CD14-positive monocyte (primary cell): ENCODE measurements at regions not wholly inside any gene's neighbourhood (a gene's known extent, or its start where the extent isn't known, plus 50 kb on each side); places are given as distances from the start of the nearest gene placed in this dataset.

Experiments
- DNase-seq, 3 donors: peaks; one replicate each; pipeline ENCODE4 v3.0.0-alpha.2; 2011 to 2022
- H2AFZ ChIP-seq: 2 replicates; pipeline ENCODE4 v1.6.0; 2012; ENCODE audit warnings: mild to moderate bottlenecking, low read depth, low read length, inconsistent platforms; ENCODE audit not compliant: insufficient read depth, poor library complexity, severe bottlenecking
- H3K27ac ChIP-seq, 2 donors: 1 replicate in 1 of 2; 2 replicates in 1 of 2; pipeline ENCODE4 v1.5.1; 2012 to 2013; ENCODE audit warnings: low read length in 2 of 2, control low read depth in 1 of 2, inconsistent platforms in 1 of 2, low read depth in 1 of 2, mild to moderate bottlenecking in 1 of 2
- H3K27me3 ChIP-seq, 2 donors: one replicate each; pipeline versions ENCODE4 v1.6.0 to v1.6.1; 2011 to 2013; ENCODE audit warnings: low read length in 2 of 2; ENCODE audit not compliant: control insufficient read depth in 2 of 2, insufficient read depth in 2 of 2
- H3K36me3 ChIP-seq, 2 donors: replicated peaks in 1 of 2; 1 replicate in 1 of 2; 2 replicates in 1 of 2; pipeline versions ENCODE4 v1.5.1 to v1.6.1; 2012 to 2013; ENCODE audit warnings: low read length in 2 of 2, control low read depth in 1 of 2, inconsistent platforms in 1 of 2, mild to moderate bottlenecking in 1 of 2; ENCODE audit not compliant: insufficient read depth in 2 of 2, control insufficient read depth in 1 of 2
- H3K4me1 ChIP-seq, 2 donors: 1 replicate in 1 of 2; 2 replicates in 1 of 2; pipeline versions ENCODE4 v1.5.1 to v1.6.1; 2012 to 2013; ENCODE audit warnings: low read length in 2 of 2, control low read depth in 1 of 2, inconsistent platforms in 1 of 2, mild to moderate bottlenecking in 1 of 2, moderate library complexity in 1 of 2; ENCODE audit not compliant: insufficient read depth in 2 of 2, control insufficient read depth in 1 of 2
- H3K4me2 ChIP-seq: replicated peaks from 2 replicates; pipeline ENCODE3; 2012; ENCODE audit warnings: low read length, moderate library complexity, mild to moderate bottlenecking; ENCODE audit not compliant: poor library complexity, severe bottlenecking; ENCODE audit errors: extremely low read depth
- H3K4me3 ChIP-seq, 3 experiments: fragments of 200-600 bp in 1 of 3; sonication (generic) in 1 of 3; replicated peaks in 1 of 3; 1 replicate in 2 of 3; 2 replicates in 1 of 3; pipeline ENCODE4 v1.5.1; 2011 to 2013; ENCODE audit warnings: low read length in 3 of 3, mild to moderate bottlenecking in 3 of 3, control low read depth in 2 of 3, low read depth in 2 of 3, inconsistent platforms in 1 of 3, moderate library complexity in 1 of 3
- H3K79me2 ChIP-seq: 2 replicates; pipeline ENCODE4 v1.6.0; 2012; ENCODE audit warnings: mild to moderate bottlenecking, control low read depth, inconsistent platforms, low read length, moderate library complexity; ENCODE audit not compliant: insufficient read depth
- H3K9ac ChIP-seq: 2 replicates; pipeline ENCODE4 v1.6.0; 2017; ENCODE audit warnings: low read length, mild to moderate bottlenecking; ENCODE audit not compliant: insufficient read depth, poor library complexity, severe bottlenecking
- H3K9me3 ChIP-seq, 2 donors: replicated peaks in 1 of 2; 1 replicate in 1 of 2; 2 replicates in 1 of 2; pipeline versions ENCODE4 v1.5.1 to v1.6.1; 2012 to 2013; ENCODE audit warnings: low read length in 2 of 2, control low read depth in 1 of 2; ENCODE audit not compliant: control insufficient read depth in 1 of 2, insufficient read depth in 1 of 2
- H4K20me1 ChIP-seq: 2 replicates; pipeline ENCODE4 v1.6.0; 2012; ENCODE audit warnings: mild to moderate bottlenecking, low read length, control low read depth, moderate library complexity; ENCODE audit not compliant: insufficient read depth
- H3K27ac Mint-ChIP-seq, 7 donors: one replicate each; pipeline ENCODE4 v1.8.0; 2020; ENCODE audit warnings: mild to moderate bottlenecking in 7 of 7, mixed read lengths in 7 of 7, moderate library complexity in 6 of 7, inconsistent platforms in 2 of 7
- H3K27me3 Mint-ChIP-seq, 3 donors: one replicate each; pipeline ENCODE4 v1.8.0; 2021 to 2022; ENCODE audit warnings: low read depth in 3 of 3, mild to moderate bottlenecking in 3 of 3, mixed read lengths in 3 of 3, moderate library complexity in 3 of 3, inconsistent platforms in 1 of 3
- H3K36me3 Mint-ChIP-seq, 2 donors: one replicate each; pipeline ENCODE4 v1.8.0; 2020; ENCODE audit warnings: mixed read lengths in 2 of 2, inconsistent platforms in 1 of 2, mild to moderate bottlenecking in 1 of 2
- H3K4me1 Mint-ChIP-seq: one replicate; pipeline ENCODE4 v1.8.0; 2020; ENCODE audit warnings: mild to moderate bottlenecking, mixed read lengths
- H3K4me3 Mint-ChIP-seq, 2 donors: one replicate each; pipeline ENCODE4 v1.8.0; 2020; ENCODE audit warnings: mild to moderate bottlenecking in 2 of 2, mixed read lengths in 2 of 2, moderate library complexity in 1 of 2
- H3K9me3 Mint-ChIP-seq, 7 donors: one replicate each; pipeline ENCODE4 v1.8.0; 2020 to 2022; ENCODE audit warnings: mixed read lengths in 7 of 7, mild to moderate bottlenecking in 6 of 7, moderate library complexity in 6 of 7, inconsistent platforms in 2 of 7
- CTCF ChIP-seq: fragments of 200-600 bp; IDR thresholded peaks from one replicate; pipeline ENCODE4 v1.8.0; 2022; ENCODE audit warnings: antibody characterized with exemption, mild to moderate bottlenecking
- WGBS: methylation state at CpG from one replicate; pipeline ENCODE4 v1.1.5; 2013; ENCODE audit warnings: missing lambda C conversion rate; ENCODE audit not compliant: insufficient coverage; 5-methylcytosine and 5-hydroxymethylcytosine counted together
- intact Hi-C, 2 donors: fragments of 100-400 bp; cut with micrococcal nuclease; formaldehyde crosslinking; loops; one replicate each; pipeline versions ENCODE4 v1.15.0 to v1.15.1; 2023

GRCh38 chr7:13032084-13032483 lies 344.7 kb downstream of the ARL4A start:
- no peak overlapping the region for H3K4me3 Mint-ChIP-seq
- WGBS: 100% methylated on average over 2 of the region's 2 CpGs
- peaks cover 5% of the 10 kb centered on the region for H3K4me1 Mint-ChIP-seq
- Histone ChIP-seq H3K27me3 (no peaks in the 10 kb centered on the region), H4K20me1 (no peaks in the 10 kb centered on the region), H3K9me3 (no peaks in the 10 kb centered on the region), H3K4me3 (no peak overlapping the region), H3K9ac (no peak overlapping the region), H2AFZ (no peak overlapping the region), H3K27ac (no peak overlapping the region), H3K36me3 (no peaks in the 10 kb centered on the region), H3K4me2 (no peak overlapping the region), H3K4me1 (no peaks in the 10 kb centered on the region), H3K79me2 (no peaks in the 10 kb centered on the region)
- peaks cover 0 to 2% (median 0%) of the 10 kb centered on the region in 3 donors for H3K27me3 Mint-ChIP-seq
- intact Hi-C loops: no loop called here
- H3K9me3 Mint-ChIP-seq: peaks cover 0 to 6% (median 0%) of the 10 kb centered on the region in 7 donors
- no peak overlapping the region for H3K27ac Mint-ChIP-seq
- TF ChIP-seq CTCF: no peak
- no peaks in the 10 kb centered on the region for H3K36me3 Mint-ChIP-seq
- DNase-seq: no peak

- no peak overlapping the region for H3K4me3 Mint-ChIP-seq
- H3K36me3 Mint-ChIP-seq: no peaks in the 10 kb centered on the region
- peaks cover 0 to 7% (median 0%) of the 10 kb centered on the region in 7 donors for H3K9me3 Mint-ChIP-seq
- Histone ChIP-seq H3K4me3 (no peak overlapping the region), H3K4me1 (no peaks in the 10 kb centered on the region), H3K27me3 (no peaks in the 10 kb centered on the region), H3K9me3 (no peaks in the 10 kb centered on the region), H3K27ac (no peak overlapping the region), H3K36me3 (no peaks in the 10 kb centered on the region), H3K9ac (no peak overlapping the region), H2AFZ (no peak overlapping the region), H3K4me2 (no peak overlapping the region), H3K79me2 (no peaks in the 10 kb centered on the region), H4K20me1 (no peaks in the 10 kb centered on the region)
- H3K27ac Mint-ChIP-seq: no peak overlapping the region
- peaks cover 5% of the 10 kb centered on the region for H3K4me1 Mint-ChIP-seq
- H3K27me3 Mint-ChIP-seq: peaks cover 0 to 2% (median 0%) of the 10 kb centered on the region in 3 donors
- DNase-seq: no peak
- TF ChIP-seq CTCF: no peak
- intact Hi-C loops: no loop called here
- 80% methylated on average over 1 of the region's 2 CpGs for WGBS
Measured at GRCh38 chr7:13032576-13032975, 345.1 kb downstream of the ARL4A start.
